ENCODE measurements at regions not wholly inside any gene's neighbourhood (a gene's known extent, or its start where the extent isn't known, plus 50 kb on each side); places are given as distances from the start of the nearest gene placed in this dataset.

DNA sequence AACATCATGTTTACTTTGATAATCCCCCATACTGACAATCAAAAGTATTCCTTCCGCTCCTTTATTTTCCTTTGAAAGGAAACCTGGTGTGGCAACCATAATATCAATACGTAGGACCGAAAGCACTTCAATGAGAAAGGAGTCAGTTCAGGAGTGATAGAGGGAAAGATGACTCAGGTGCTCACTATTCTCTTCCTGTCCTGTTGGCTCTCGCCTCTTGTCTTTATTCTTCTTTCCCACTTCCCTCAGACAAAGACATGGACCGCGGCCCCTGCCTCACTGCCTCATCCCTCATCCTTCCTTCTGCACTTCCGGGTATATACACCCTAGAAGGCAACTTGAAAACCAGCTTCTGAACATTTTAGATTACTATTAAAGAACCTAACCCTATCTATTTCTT, 49.8 kb upstream of the TNIP3 start:
- dilution Hi-C loops (cut with MboI; ENCODE audit: extremely low pct_ligation_motif_present, low sequenced_read_pairs) (no loop called here), intact Hi-C loops (cut with micrococcal nuclease) (no loop called here)
- ChIA-PET CTCF (interaction anchor here (3.5 kb wide), 1 partner anchor 22 kb away, joined by 14 read pairs; no protein-coding TSS in a partner anchor), POLR2A (no interaction called here)
- Histone ChIP-seq H4K20me1 (replicated peaks; ENCODE audit: control insufficient read depth, extremely low read depth, insufficient read depth, low read length) (no peaks in the 10 kb centered on the region), H3K27me3 (ENCODE audit: control insufficient read depth in 2 of 2, insufficient read depth in 2 of 2, low read length in 2 of 2) (peaks cover 0 to 3% of the 10 kb centered on the region in 2 experiments), H3K9me1 (replicated peaks; ENCODE audit: control insufficient read depth, extremely low read depth, insufficient read depth, low read length) (no peaks in the 10 kb centered on the region), H3K79me2 (ENCODE audit: control insufficient read depth, insufficient read depth, low read length) (no peaks in the 10 kb centered on the region), H3K4me1 (ENCODE audit: control insufficient read depth, extremely low read depth, insufficient read depth, low read length) (no peaks in the 10 kb centered on the region), H3K36me3 (ENCODE audit: control insufficient read depth in 2 of 2, extremely low read depth in 1 of 2, insufficient read depth in 2 of 2, low read length in 2 of 2) (no peaks in the 10 kb centered on the region), H3K4me2 (ENCODE audit: insufficient read depth, low read length) (no peak overlapping the region), H2AFZ (ENCODE audit: low read depth, low read length) (no peak overlapping the region), H3K27ac (ENCODE audit: insufficient read depth, low read depth, low read length) (no peak overlapping the region), H3K9ac (replicated peaks; ENCODE audit: extremely low read depth, insufficient read depth, low read length) (no peak overlapping the region), H3K9me3 (replicated peaks; ENCODE audit: control insufficient read depth, insufficient read depth, low read length) (no peaks in the 10 kb centered on the region), H3K4me3 (replicated peaks in 1 of 3; ENCODE audit: insufficient read depth in 1 of 3, low read depth in 1 of 3, low read length in 3 of 3) (no peak overlapping the region)
- no TSS peak for BruUV-seq (replicated peaks)
- FAIRE-seq (no peak), DNase-seq (ENCODE audit: low read depth, low spot score) (no peak)
- TF ChIP-seq, protein P1, sequence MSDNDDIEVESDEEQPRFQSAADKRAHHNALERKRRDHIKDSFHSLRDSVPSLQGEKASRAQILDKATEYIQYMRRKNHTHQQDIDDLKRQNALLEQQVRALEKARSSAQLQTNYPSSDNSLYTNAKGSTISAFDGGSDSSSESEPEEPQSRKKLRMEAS (IDR thresholded peaks at IDR 0.05; ENCODE audit: insufficient read depth, insufficient read length), result no peak
- TF ChIP-seq POLR2AphosphoS5 (IDR thresholded peaks at IDR 0.05; ENCODE audit: insufficient read depth, low read depth, low read length) (no peak), JUN (IDR thresholded peaks at IDR 0.05; ENCODE audit: borderline replicate concordance, insufficient read depth, insufficient read length, low read depth) (no peak), CTCF (IDR thresholded peaks at IDR 0.05; ENCODE audit: extremely low read depth in 1 of 2, insufficient read depth in 1 of 2, low read depth in 1 of 2, low read length in 2 of 2) (no peak), FOS (IDR thresholded peaks at IDR 0.05; ENCODE audit: borderline replicate concordance, insufficient read depth, low read length) (no peak), POLR2A (IDR thresholded peaks at IDR 0.05; ENCODE audit: low read depth, low read length) (no peak), MYC (IDR thresholded peaks at IDR 0.05; ENCODE audit: low read depth, low read length) (no peak), EZH2 (IDR thresholded peaks at IDR 0.05; ENCODE audit: borderline replicate concordance, low read depth, low read length, severe bottlenecking) (no peak), GATA2 (IDR thresholded peaks at IDR 0.05; ENCODE audit: insufficient read depth, insufficient read length, low read depth, low read length) (no peak)

Measured in endothelial cell of umbilical vein (primary cell).